ENCODE measurements at regions not wholly inside any gene's neighbourhood (a gene's known extent, or its start where the extent isn't known, plus 50 kb on each side); places are given as distances from the start of the nearest gene placed in this dataset.

- ChIA-PET SMC1A (ENCODE audit: uncharacterized antibody, unreplicated experiment) (no interaction called here), POLR2A (no interaction called here), RAD21 (ENCODE audit: unreplicated experiment) (interaction anchor here (1.0 kb wide), 1 partner anchor 33 kb away, joined by 5 read pairs; no protein-coding TSS in a partner anchor), CTCF (no interaction called here)
- H4K20me1 ChIP-seq (ENCODE audit: control insufficient read depth, insufficient read depth) = no peaks in the 10 kb centered on the region
- H3K36me3 ChIP-seq (ENCODE audit: control insufficient read depth in 2 of 2, insufficient read depth in 2 of 2, low read length in 1 of 2) = no peaks in the 10 kb centered on the region
- H3K9me3 ChIP-seq (replicated peaks; ENCODE audit: control insufficient read depth, insufficient read depth, low read length) = no peaks in the 10 kb centered on the region
- in situ Hi-C loops (cut with MboI) (no loop called here), intact Hi-C loops (cut with micrococcal nuclease; ENCODE audit: unreplicated experiment) (no loop called here)
- no peaks in the 10 kb centered on the region for H3K4me1 ChIP-seq (ENCODE audit: control insufficient read depth, insufficient read depth, low read length)
- no peak overlapping the region for H3K27ac ChIP-seq (ENCODE audit: control insufficient read depth, insufficient read depth)
- no peak for TF ChIP-seq ZNF622 (IDR thresholded peaks at IDR 0.05)
- no peak for TF ChIP-seq POLR2AphosphoS5 (IDR thresholded peaks at IDR 0.05; ENCODE audit: low read length)
- no peak for TF ChIP-seq RFX5 (IDR thresholded peaks at IDR 0.05; ENCODE audit: low read depth, low read length)
- TF ChIP-seq GABPA (IDR thresholded peaks at IDR 0.05; ENCODE audit: low read depth) = peak; percentile 17; the same call in 1 of the 2 replicates
- H3K4me3 ChIP-seq = no peak overlapping the region
- WGBS (ENCODE audit: insufficient coverage, insufficient replicate concordance, low lambda C conversion rate, missing lambda C conversion rate) = 80% methylated on average over 5 of the region's 5 CpGs
- H3K27me3 ChIP-seq (replicated peaks in 1 of 2; ENCODE audit: control insufficient read depth in 2 of 2, insufficient read depth in 2 of 2, low read length in 1 of 2) = no peaks in the 10 kb centered on the region
- H2AFZ ChIP-seq (ENCODE audit: control insufficient read depth, low read depth, low read length) = no peak overlapping the region; the same call in 1 of the 2 replicates
- no peaks in the 10 kb centered on the region for H3K79me2 ChIP-seq (ENCODE audit: control insufficient read depth, insufficient read depth, low read length)
- FAIRE-seq (no peak), ATAC-seq (no peak), DNase-seq (ENCODE audit: low read depth, low spot score) (no peak)
- no TSS peak for BruUV-seq (replicated peaks)
- H3K9ac ChIP-seq (ENCODE audit: control insufficient read depth, insufficient read depth, low read length) = no peak overlapping the region
- no peak overlapping the region for H3K4me2 ChIP-seq (ENCODE audit: control insufficient read depth, insufficient read depth)
Measured at GRCh38 chr13:33509642-33510229, 224.2 kb upstream of the STARD13 start.

GRCh38 chr13:33510350-33510970, 224.9 kb upstream of the STARD13 start:
- H3K4me2 ChIP-seq (ENCODE audit: control insufficient read depth, insufficient read depth) = no peak overlapping the region
- TF ChIP-seq TCF3 (IDR thresholded peaks at IDR 0.05; ENCODE audit: borderline replicate concordance, insufficient read depth, low read depth, low read length) = no peak
- no peak for TF ChIP-seq ZSCAN29 (IDR thresholded peaks at IDR 0.05)
- DNase-seq (ENCODE audit: low read depth, low spot score) (no peak), FAIRE-seq (no peak), ATAC-seq (no peak)
- BruUV-seq (replicated peaks) = no TSS peak
- SMC1A ChIA-PET (ENCODE audit: uncharacterized antibody, unreplicated experiment) = interaction anchor here (1.5 kb wide), 1 partner anchor 28 kb away, joined by 3 read pairs; no protein-coding TSS in a partner anchor
- H2AFZ ChIP-seq (ENCODE audit: control insufficient read depth, low read depth, low read length) = no peak overlapping the region
- RAD21 ChIA-PET (ENCODE audit: unreplicated experiment) = interaction anchor here (1.0 kb wide), 1 partner anchor 33 kb away, joined by 5 read pairs; no protein-coding TSS in a partner anchor
- POLR2A ChIA-PET = no interaction called here
- H3K36me3 ChIP-seq (ENCODE audit: control insufficient read depth in 2 of 2, insufficient read depth in 2 of 2, low read length in 1 of 2) = no peaks in the 10 kb centered on the region
- intact Hi-C loops (cut with micrococcal nuclease; ENCODE audit: unreplicated experiment) (no loop called here), in situ Hi-C loops (cut with MboI) (no loop called here)
- H3K9me3 ChIP-seq (replicated peaks; ENCODE audit: control insufficient read depth, insufficient read depth, low read length) = no peaks in the 10 kb centered on the region
- no peak overlapping the region for H3K9ac ChIP-seq (ENCODE audit: control insufficient read depth, insufficient read depth, low read length)
- H3K27me3 ChIP-seq (replicated peaks in 1 of 2; ENCODE audit: control insufficient read depth in 2 of 2, insufficient read depth in 2 of 2, low read length in 1 of 2) = no peaks in the 10 kb centered on the region
- no peaks in the 10 kb centered on the region for H3K4me1 ChIP-seq (ENCODE audit: control insufficient read depth, insufficient read depth, low read length)
- CTCF ChIA-PET = interaction anchor here (0.8 to 2.0 kb wide), 4 partner anchors 11 to 214 kb away, joined by 3 to 6 read pairs (median 3); no protein-coding TSS in a partner anchor
- H4K20me1 ChIP-seq (ENCODE audit: control insufficient read depth, insufficient read depth) = no peaks in the 10 kb centered on the region
- no peak overlapping the region for H3K27ac ChIP-seq (ENCODE audit: control insufficient read depth, insufficient read depth)
- H3K4me3 ChIP-seq = no peak overlapping the region
- H3K79me2 ChIP-seq (ENCODE audit: control insufficient read depth, insufficient read depth, low read length) = no peaks in the 10 kb centered on the region

Data from GM12878 (cell line).